GM21367 (cell line): ENCODE measurements at regions not wholly inside any gene's neighbourhood (a gene's known extent, or its start where the extent isn't known, plus 50 kb on each side); places are given as distances from the start of the nearest gene placed in this dataset.

Source experiments
- ATAC-seq: cut with Tn5 transposase; IDR thresholded peaks from one replicate; pipeline ENCODE4 v1.9.1; 2021; ENCODE audit not compliant: unreplicated experiment

DNA sequence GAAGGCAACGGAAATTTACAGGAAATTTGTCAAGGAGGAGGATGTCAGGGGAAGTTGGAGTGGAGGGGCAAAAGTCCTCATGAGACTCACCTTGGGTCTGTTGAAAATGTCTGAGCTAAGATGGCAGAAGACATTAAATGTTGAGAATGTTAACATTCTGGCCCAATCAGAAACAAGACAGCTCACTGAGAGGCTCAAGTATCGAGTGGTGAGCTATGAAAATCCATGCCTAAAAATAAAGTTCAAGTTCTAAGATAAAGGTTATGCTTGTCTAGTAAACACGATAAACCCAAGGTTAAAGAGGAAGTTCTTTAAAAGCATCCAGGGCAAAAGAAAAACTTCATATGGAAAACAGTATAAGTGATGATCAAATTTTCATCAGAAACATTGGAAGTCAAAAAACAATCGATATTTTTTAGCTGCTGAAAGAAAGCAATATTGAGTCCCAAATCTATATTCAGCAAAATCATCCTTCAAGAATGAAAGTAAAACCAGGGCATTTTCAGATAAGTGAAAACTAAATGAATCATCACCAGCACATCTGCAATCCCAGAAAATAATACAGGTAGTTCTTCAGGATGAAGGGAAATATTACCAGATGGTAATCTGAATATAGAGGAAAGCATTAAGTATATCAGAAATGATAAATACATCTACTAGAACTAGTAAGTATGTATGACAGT, 462.4 kb downstream of the TLL1 start:
- ATAC-seq: no peak

GRCh38 chr4:166341992-166342391, 469.0 kb downstream of the TLL1 start:
- ATAC-seq: no peak

DNA sequence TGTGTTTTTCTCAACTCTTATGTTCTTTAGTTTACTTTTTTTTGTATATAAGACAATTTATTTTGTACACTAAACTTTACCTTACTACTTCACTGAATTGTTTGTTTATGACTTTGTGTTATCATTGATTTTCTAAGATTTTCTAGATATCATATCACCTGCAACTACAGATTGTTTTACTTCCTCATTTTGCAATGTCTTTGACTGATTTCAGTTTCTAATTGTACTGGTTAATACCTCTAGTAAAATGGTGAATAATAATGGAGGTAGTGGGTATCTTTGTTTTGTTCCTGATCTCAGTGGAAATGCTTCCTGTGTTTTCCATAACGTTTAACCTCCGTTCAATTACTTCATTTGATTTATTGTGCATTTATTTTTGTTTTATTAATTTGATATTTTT, 490.2 kb downstream of the TLL1 start:
- no peak for ATAC-seq

- ATAC-seq: no peak
These were observed 493.0 kb downstream of the TLL1 start for GRCh38 chr4:166366012-166366411.

- no peak for ATAC-seq
These were observed 504.5 kb downstream of the TLL1 start for GRCh38 chr4:166377578-166377977.

DNA sequence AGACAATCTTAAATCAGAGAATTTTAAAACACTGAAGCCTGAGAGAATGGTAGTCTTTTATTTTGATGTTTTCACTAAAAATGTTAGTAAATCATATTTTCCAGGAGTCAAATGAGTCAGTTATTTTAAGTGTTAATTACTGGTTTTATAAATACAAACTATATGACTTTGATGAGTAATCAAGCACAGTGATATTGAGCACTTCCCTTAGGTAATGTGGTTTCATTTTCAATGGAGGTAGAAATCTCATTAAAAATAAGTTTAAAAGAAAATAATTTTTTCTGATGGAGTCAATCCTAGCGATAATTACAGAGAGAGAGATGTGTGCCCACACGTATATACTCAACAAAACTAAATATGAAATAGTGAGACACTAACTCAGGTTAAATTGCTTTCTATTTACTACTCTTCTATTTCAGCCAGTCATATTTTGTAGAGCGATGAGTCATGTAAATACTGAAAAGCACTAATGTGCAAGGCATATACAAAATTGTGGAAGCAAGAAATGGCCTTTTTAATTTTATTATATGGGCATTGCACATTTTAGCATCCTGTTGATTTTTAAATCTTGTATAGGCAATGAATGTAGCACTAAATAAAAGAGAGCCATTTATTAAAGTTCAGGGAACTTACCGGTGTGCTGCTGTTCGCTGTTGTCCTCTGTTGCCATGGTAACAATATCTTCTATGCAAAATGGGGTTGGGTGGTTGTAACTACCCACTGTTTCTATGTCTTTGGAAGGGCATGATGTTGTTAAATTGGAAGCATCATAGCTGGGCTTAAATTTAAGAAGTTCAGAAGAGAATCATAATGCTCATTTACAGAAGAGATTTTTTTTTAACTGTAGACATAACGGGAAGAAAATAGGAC, 513.7 kb downstream of the TLL1 start:
- ATAC-seq: no peak

DNA sequence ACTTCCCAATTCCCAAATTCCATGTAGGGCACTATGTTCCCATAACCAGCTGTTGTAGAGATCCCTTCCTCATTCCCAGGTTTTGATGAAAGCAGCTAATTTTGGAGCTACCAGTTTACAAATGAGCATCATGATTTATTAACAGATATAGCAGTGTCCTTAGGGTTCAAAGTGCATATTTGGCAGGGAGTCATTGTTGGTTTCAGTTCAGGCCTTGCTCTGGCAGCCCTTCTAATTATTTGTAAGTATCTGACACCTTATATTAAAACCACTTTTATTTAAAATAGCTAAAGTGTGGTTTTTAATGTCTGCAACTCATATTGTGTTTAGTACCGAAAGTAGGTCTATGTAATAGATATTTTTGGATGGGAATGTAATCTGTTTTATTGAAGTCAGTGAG, 518.5 kb downstream of the TLL1 start:
- no peak for ATAC-seq

DNA sequence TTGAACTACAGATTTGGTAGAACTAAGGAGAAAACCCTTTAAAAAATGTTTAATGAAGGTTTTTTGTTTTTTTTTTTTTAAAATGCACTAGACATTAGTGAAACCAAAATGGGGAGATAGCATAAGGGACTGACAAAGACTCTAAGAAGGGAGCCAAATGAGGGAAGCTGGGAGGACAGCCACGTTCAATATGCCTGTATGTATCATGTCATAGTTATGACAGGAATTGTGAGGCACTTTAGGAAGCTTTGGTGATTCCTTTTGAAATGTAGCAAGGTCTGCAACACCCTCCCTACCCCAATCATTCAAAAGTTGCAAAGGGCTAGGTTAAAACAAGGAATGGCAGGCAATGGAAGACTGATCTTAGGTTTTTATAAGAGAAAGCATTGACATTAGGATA, 526.0 kb downstream of the TLL1 start:
- no peak for ATAC-seq

DNA sequence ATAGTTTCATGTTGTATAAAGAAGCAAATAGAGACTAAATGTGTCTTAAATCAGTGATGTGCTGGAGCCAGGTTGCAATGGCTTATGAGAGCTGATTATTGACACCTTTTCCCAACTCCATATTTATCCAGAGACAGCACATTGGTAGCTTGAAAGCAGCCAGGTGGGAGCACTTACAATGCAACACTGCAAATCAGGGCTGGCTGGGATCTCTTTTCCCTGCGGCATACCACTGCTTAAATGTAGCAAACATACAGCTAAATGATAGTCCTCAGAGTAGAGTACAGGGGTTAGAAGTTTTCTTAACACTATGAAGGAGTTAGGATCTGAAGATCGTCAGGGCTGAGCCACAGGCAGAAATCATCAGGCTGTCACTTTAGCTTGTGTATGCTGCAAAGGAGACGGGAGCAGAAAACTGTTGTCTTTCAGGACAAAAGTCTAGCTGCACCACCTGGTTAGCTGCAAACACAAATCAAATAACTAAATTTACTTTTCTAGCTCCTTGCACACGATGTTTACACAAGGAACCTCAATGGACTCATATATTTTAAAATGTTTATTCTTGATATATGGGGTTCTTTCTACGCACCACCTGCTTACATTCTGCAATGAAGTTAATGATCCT, 527.3 kb downstream of the TLL1 start:
- no peak for ATAC-seq

- ATAC-seq: no peak
These were observed 540.3 kb downstream of the TLL1 start for GRCh38 chr4:166413356-166413755.

DNA sequence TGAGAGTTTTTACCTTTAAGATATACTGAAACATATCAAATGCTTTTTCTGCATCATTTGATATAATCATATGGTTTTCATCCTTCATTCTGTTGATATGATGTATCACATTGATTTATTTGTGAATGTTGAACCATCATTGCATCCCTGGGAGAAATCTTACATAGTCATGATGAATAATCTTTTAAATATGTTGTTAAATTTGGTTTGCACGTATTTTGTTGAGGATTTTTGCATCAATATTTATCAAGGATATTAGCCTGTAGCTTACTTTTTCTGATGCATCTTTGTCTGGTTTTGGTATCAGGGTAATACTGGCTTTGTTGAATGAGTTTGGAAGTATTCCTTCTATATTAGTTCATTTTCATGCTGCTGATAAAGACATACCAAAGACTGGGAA, 541.4 kb downstream of the TLL1 start:
- ATAC-seq: no peak

DNA sequence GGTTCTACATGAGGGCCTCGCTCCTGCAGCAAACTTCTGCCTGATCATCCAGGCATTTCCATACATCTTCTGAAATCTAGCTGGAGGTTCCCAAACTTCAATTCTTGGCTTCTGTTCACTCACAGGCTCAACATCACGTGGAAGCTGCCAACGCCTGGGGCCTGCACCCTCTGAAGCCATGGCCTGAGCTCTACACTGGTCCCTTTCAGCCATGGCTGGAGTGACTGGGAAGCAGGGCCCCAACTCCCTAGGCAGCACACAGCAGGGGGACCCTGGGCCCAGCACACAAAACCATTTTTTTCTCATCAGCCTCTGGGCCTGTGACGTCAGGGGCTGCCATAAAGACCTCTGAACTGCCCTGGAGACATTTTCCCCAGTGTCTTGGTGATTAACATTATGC, 542.7 kb downstream of the TLL1 start:
- no peak for ATAC-seq

GRCh38 chr4:166421556-166422156, 548.6 kb downstream of the TLL1 start:
- no peak for ATAC-seq

- ATAC-seq: no peak
These were observed 549.4 kb downstream of the TLL1 start for GRCh38 chr4:166422475-166422874.

GRCh38 chr4:166426300-166426863, 553.3 kb downstream of the TLL1 start:
- ATAC-seq: no peak

DNA sequence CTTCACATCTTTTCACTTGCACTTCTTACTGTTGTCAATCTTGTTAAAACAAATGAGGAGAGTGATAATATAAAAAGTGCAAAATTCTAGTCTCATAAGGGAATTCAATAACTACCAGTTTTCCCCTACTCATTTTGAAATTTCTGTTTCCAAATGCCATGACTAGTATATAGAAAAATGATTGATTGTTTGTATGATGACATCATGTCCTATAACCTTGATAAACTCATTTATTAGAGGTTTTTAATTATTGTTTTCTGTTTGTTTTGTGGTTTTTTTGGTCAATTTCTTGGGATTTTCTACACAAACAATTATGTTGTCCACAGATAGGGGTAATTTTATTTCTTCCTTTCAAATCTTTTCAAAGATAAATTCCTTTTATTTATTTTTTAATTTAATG, 559.1 kb downstream of the TLL1 start:
- ATAC-seq: no peak

DNA sequence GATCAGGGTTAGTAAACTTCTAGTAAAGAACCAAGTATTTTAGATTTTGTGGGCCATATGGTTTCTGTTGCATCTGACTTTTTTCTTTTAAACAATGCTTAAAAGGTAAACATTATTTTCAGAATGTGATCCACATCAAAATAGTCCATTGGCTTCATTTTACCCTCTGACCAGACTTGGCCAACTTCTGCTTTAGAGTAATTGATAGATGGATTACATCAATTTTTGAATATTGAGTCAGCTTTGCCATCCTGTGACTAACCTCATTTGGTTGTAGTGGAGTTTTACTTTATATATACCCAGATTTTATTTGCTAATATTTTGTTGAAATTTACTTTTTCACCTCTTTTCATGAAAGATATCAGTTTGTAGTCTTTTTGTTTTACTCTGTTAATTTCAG, 559.8 kb downstream of the TLL1 start:
- ATAC-seq: no peak

DNA sequence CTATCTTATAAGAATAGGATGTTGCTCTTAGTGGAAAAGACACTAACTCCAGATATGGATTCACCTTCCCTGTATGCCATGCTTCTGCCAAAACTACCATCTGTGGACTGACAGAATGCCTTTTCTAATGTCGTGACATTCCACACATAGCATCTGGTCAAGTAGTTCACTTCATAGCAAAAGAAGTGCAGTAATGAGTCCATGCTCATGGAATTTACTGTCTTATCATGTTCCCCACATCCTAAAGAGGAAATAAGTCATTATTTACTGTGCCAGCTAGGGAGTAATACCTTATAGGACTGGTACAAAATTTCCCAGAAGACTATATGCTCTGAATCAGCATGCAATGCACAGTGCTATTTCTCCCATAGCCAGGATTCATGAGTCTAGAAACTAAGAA, 562.4 kb downstream of the TLL1 start:
- ATAC-seq: no peak

- ATAC-seq: no peak
These were observed 585.7 kb downstream of the TLL1 start for GRCh38 chr4:166458756-166459155.

DNA sequence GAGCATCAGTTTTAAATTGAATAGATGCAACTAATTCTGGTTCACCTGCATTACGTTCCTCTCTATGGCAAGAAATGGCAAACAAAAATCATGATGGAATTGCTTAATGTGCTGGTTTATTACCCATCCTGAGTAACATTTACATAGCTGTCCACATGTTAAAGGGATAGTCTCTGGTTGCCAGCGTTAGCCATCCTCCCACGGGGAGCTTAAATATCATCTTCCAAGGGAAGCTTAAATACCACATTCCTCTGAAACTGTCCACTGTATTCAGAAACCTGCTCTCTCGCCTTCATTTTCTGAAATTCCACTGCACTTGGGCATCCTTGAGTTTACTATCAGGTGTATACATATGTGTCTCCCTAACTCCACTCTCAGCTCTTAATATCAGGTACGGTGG, 586.6 kb downstream of the TLL1 start:
- ATAC-seq: no peak

DNA sequence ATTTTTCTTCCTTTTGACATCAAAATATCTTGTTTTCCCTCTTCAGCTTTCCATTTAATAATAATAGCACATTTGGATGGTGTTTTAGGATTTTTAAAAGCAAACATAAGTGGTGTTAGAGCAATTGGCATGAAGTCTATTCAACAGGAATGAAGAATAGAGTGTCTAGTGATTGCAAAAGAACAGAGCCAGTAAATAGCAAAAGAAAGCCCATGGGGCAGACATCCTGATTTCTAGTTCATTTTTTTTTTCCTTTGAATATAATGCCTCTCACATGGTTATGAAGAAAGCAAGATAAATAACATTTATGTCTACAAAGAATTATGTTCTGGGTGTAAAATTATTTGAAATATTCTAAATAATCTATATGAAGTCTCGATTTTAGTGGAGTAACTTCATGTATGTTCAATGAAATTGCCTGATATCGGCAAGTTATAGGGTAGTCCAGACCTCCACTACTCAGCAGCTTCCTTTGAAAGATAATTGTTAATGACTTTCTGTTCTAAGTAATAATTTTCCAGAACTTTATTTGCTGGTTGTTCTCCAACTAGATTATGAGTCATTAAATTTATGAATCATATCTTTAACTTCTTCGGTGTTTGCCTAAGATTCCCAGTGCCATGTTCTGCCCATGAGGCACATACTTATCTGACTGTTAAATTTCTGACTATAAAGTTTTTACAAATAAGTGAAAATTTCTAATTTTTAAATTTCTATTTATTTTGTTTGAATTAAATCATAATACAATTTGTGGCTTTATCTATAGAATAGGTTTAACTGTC, 587.9 kb downstream of the TLL1 start:
- no peak for ATAC-seq
